Mesothelial cell of epicardium (in vitro differentiated cells): ENCODE measurements at regions not wholly inside any gene's neighbourhood (a gene's known extent, or its start where the extent isn't known, plus 50 kb on each side); places are given as distances from the start of the nearest gene placed in this dataset.
"Not testable (repeated sequence)": the region's sequence is repeated elsewhere in the genome, so short reads cannot be mapped to it uniquely, and the experiment has no call there.

Experiments used
- DNase-seq, 2 experiments: peaks; one replicate each; pipeline ENCODE4 v3.0.0; 2021; ENCODE audit warnings: low spot score in 2 of 2; ENCODE audit not compliant: unreplicated experiment in 2 of 2
- H3K27ac Mint-ChIP-seq: 2 replicates; pipeline ENCODE4 v1.8.0; 2021; ENCODE audit warnings: mixed read lengths
- H3K27me3 Mint-ChIP-seq: 2 replicates; pipeline ENCODE4 v1.8.0; 2021; ENCODE audit warnings: low read depth, mixed read lengths
- H3K36me3 Mint-ChIP-seq: 2 replicates; pipeline ENCODE4 v1.8.0; 2021; ENCODE audit warnings: mixed read lengths
- H3K4me1 Mint-ChIP-seq: 2 replicates; pipeline ENCODE4 v1.8.0; 2021; ENCODE audit warnings: mixed read lengths
- H3K4me3 Mint-ChIP-seq: 2 replicates; pipeline ENCODE4 v1.8.0; 2021; ENCODE audit warnings: mild to moderate bottlenecking, moderate library complexity, mixed read lengths
- H3K9me3 Mint-ChIP-seq: 2 replicates; pipeline ENCODE4 v1.8.0; 2021; ENCODE audit warnings: mixed read lengths
- TF ChIP-seq, protein P1 (sequence below): fragments of 200-600 bp; sonication (generic); IDR thresholded peaks from one replicate; pipeline ENCODE4 v1.5.0; 2021; ENCODE audit warnings: antibody characterized with exemption; ENCODE audit not compliant: unreplicated experiment

DNA sequence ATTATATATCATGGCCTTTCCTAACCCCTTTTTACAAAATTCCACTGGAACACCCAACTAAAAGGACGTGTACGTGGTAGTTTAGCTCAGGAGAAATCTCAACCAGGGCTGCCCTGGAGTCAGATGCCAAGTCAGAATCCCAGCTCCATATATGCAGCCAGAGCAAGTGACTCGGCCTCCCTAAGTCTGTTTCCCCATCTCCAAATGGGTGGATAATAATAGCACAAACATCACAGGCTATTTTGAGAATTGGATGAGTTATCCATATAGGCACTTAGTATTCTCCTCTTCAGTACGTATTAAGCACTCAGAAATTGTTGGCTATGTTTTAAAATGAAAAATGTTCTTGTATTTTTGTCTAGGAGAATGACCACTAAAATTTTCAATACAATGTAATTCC, 481.5 kb downstream of the CD109 start:
- DNase-seq: no peak
- no peak overlapping the region for H3K27ac Mint-ChIP-seq

DNA sequence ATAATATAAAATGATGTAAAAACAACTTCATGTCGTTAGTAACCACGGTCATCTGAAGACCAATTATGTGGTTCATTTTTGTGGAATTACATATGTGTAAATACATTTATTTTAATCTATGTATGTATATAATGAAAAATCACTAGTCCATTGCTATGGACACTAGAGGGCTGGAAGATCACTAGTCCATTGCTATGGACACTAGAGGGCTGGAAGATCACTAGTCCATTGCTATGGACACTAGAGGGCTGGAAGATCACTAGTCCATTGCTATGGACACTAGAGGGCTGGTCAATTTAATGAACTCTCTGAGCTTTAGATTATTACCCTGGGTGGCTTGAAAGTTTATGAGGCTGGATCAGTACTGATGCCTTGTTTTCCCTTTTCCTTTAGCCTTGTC, 474.5 kb downstream of the CD109 start:
- not testable (repeated sequence) for H3K27ac Mint-ChIP-seq, H3K9me3 Mint-ChIP-seq, H3K27me3 Mint-ChIP-seq, H3K4me3 Mint-ChIP-seq, H3K36me3 Mint-ChIP-seq, H3K4me1 Mint-ChIP-seq, DNase-seq

More for the DNA sequence above, 481.5 kb downstream of the CD109 start:
- Mint-ChIP-seq H3K36me3 (no peaks in the 10 kb centered on the region), H3K4me3 (no peak overlapping the region), H3K9me3 (no peaks in the 10 kb centered on the region), H3K4me1 (no peaks in the 10 kb centered on the region), H3K27me3 (no peaks in the 10 kb centered on the region)
- TF ChIP-seq, protein P1, sequence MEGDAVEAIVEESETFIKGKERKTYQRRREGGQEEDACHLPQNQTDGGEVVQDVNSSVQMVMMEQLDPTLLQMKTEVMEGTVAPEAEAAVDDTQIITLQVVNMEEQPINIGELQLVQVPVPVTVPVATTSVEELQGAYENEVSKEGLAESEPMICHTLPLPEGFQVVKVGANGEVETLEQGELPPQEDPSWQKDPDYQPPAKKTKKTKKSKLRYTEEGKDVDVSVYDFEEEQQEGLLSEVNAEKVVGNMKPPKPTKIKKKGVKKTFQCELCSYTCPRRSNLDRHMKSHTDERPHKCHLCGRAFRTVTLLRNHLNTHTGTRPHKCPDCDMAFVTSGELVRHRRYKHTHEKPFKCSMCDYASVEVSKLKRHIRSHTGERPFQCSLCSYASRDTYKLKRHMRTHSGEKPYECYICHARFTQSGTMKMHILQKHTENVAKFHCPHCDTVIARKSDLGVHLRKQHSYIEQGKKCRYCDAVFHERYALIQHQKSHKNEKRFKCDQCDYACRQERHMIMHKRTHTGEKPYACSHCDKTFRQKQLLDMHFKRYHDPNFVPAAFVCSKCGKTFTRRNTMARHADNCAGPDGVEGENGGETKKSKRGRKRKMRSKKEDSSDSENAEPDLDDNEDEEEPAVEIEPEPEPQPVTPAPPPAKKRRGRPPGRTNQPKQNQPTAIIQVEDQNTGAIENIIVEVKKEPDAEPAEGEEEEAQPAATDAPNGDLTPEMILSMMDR: no peak

DNA sequence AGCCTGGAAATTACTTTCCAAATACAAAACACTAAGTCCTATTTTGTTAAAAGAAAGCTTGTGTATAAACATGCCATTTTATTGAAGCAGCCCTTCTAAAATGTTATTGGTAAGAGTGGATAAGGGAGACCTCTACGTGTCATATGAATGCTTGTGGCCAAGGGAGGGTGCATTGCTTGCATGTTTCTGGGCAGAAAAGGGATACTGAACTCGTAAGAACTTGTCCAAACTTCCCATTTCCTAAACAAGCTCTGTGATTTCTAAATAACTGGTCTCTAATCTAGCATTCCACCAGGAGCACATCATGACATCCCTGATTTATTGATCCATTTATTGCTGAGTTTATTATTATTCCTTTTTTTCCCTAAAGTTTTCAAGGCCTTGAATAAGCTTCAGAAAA, 474.1 kb downstream of the CD109 start:
- DNase-seq: no peak
- Mint-ChIP-seq H3K4me1 (no peaks in the 10 kb centered on the region), H3K4me3 (no peak overlapping the region), H3K27ac (peak overlapping the region; percentile 30), H3K27me3 (no peaks in the 10 kb centered on the region), H3K9me3 (no peaks in the 10 kb centered on the region), H3K36me3 (no peaks in the 10 kb centered on the region)
- TF ChIP-seq, protein P1: no peak

DNA sequence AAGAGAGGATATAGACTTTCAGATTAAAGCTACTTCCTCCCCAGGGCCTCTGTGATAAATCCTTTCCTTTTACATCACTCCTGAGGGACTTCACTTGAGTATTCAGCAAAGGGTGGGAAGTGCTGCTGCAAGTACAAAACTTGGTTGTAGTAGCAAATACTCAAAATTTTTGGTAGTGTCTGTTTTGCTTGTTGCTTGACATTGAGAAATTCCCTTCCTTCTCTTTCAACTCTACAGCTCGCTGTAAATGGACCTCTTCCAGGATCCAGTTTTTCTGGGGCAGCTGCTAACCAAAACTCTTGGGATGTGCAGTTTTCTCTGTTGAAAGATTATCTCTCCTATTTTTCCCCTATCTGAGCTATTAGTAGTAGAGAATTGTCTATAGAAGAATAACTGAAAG, 472.0 kb downstream of the CD109 start:
- TF ChIP-seq, protein P1: no peak
- H3K27ac Mint-ChIP-seq: no peak overlapping the region
- no peaks in the 10 kb centered on the region for H3K9me3 Mint-ChIP-seq
- no peaks in the 10 kb centered on the region for H3K27me3 Mint-ChIP-seq
- DNase-seq: no peak
- H3K36me3 Mint-ChIP-seq: no peaks in the 10 kb centered on the region
- H3K4me1 Mint-ChIP-seq: no peaks in the 10 kb centered on the region
- H3K4me3 Mint-ChIP-seq: no peak overlapping the region

DNA sequence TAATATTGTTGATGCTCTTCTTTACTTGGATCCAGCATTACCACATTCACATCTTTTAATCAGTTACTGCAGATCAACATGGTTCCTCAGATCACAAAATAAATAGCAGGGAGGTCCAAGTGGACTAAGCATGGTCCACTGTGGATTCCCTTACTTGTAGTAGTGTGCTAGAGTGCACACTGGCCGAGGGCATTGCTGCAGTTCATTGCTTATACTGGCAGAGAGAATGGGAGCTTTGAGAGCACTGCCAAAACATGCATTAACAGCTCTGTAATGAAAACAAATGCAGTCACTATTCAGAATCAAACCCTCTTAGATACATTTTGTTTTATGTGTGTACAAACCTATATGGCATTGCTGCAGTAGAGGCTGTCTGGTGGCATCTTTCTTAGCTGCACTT, 471.5 kb downstream of the CD109 start:
- Mint-ChIP-seq H3K27me3 (no peaks in the 10 kb centered on the region), H3K27ac (no peak overlapping the region), H3K4me1 (no peaks in the 10 kb centered on the region), H3K36me3 (no peaks in the 10 kb centered on the region), H3K9me3 (no peaks in the 10 kb centered on the region), H3K4me3 (no peak overlapping the region)
- DNase-seq: no peak
- TF ChIP-seq, protein P1: no peak

DNA sequence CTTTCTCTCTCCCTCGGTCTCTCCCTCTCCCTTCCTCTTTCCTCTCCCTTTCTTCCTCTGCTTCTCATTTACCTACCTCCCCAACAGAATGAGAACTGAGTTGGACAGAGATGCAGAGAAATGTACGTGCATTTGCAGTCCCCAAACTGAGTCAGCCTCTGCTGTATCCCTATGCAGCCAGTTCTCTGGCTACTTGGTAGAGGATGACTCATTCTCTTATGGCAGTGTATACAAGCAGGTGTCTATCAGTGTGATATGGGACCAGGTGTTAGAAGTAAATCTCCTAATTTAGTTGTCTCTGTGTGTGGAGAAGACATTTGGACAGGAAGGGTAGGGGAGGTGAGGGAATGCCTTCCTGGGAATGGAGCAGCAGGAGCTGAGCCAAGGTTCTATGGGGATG, 470.8 kb downstream of the CD109 start:
- H3K27me3 Mint-ChIP-seq: no peaks in the 10 kb centered on the region
- H3K9me3 Mint-ChIP-seq: no peaks in the 10 kb centered on the region
- TF ChIP-seq, protein P1: no peak
- no peak overlapping the region for H3K27ac Mint-ChIP-seq
- no peaks in the 10 kb centered on the region for H3K4me1 Mint-ChIP-seq
- H3K4me3 Mint-ChIP-seq: no peak overlapping the region
- H3K36me3 Mint-ChIP-seq: no peaks in the 10 kb centered on the region
- no peak for DNase-seq
